Testis (tissue), 2 donors: ENCODE measurements at regions not wholly inside any gene's neighbourhood (a gene's known extent, or its start where the extent isn't known, plus 50 kb on each side); places are given as distances from the start of the nearest gene placed in this dataset.

Experiments used
- DNase-seq: peaks from one replicate; pipeline ENCODE4 v3.0.0-alpha.2; 2019
- H3K27ac ChIP-seq, 2 donors: fragments of 200-600 bp; sonication (generic); one replicate each; pipeline ENCODE4 v1.5.1; 2019
- H3K27me3 ChIP-seq: fragments of 200-600 bp; sonication (generic); one replicate; pipeline ENCODE4 v1.5.1; 2019
- H3K36me3 ChIP-seq: fragments of 200-600 bp; sonication (generic); one replicate; pipeline ENCODE4 v1.5.1; 2017; ENCODE audit warnings: low read depth; ENCODE audit errors: missing control alignments
- H3K4me1 ChIP-seq: fragments of 200-600 bp; sonication (generic); one replicate; pipeline ENCODE4 v1.5.1; 2019
- H3K4me3 ChIP-seq, 2 donors: fragments of 200-600 bp; sonication (generic); one replicate each; pipeline ENCODE4 v1.5.1; 2017 to 2019
- H3K9me3 ChIP-seq: fragments of 200-600 bp; sonication (generic); one replicate; pipeline ENCODE4 v1.5.1; 2017
- POLR2A ChIP-seq: fragments of 450-650 bp; IDR thresholded peaks from one replicate; pipeline ENCODE4 v1.6.1; 2017; ENCODE audit warnings: antibody characterized with exemption, mild to moderate bottlenecking, moderate library complexity
- WGBS, 2 donors: methylation state at CpG; one replicate each; pipeline ENCODE4 v1.1.5; 2018; 5-methylcytosine and 5-hydroxymethylcytosine counted together
- intact Hi-C: fragments of 100-400 bp; cut with DNase I; formaldehyde crosslinking; loops from one replicate; pipeline ENCODE4 v1.15.1; 2023; ENCODE audit warnings: low total_unique reads
- TF ChIP-seq, protein P1 (sequence below), 3 experiments: fragments of 450-650 bp in 2 of 3; fragments of 200-600 bp in 1 of 3; sonication (generic) in 1 of 3; IDR thresholded peaks; one replicate each; pipeline ENCODE4 v1.5.1; 2016 to 2019; ENCODE audit warnings: antibody characterized with exemption in 3 of 3, mild to moderate bottlenecking in 2 of 3, moderate library complexity in 1 of 3

- Histone ChIP-seq H3K9me3 (no peaks in the 10 kb centered on the region), H3K4me1 (no peaks in the 10 kb centered on the region), H3K27me3 (no peaks in the 10 kb centered on the region), H3K36me3 (no peaks in the 10 kb centered on the region), H3K4me3 (no peak overlapping the region), H3K27ac (no peak overlapping the region)
- DNase-seq, result no peak
- intact Hi-C loops, result no loop called here
- WGBS, 2 donors, result 77 to 87% methylated on average over 3 of the region's 3 CpGs
- TF ChIP-seq, protein P1, sequence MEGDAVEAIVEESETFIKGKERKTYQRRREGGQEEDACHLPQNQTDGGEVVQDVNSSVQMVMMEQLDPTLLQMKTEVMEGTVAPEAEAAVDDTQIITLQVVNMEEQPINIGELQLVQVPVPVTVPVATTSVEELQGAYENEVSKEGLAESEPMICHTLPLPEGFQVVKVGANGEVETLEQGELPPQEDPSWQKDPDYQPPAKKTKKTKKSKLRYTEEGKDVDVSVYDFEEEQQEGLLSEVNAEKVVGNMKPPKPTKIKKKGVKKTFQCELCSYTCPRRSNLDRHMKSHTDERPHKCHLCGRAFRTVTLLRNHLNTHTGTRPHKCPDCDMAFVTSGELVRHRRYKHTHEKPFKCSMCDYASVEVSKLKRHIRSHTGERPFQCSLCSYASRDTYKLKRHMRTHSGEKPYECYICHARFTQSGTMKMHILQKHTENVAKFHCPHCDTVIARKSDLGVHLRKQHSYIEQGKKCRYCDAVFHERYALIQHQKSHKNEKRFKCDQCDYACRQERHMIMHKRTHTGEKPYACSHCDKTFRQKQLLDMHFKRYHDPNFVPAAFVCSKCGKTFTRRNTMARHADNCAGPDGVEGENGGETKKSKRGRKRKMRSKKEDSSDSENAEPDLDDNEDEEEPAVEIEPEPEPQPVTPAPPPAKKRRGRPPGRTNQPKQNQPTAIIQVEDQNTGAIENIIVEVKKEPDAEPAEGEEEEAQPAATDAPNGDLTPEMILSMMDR (IDR thresholded peaks at IDR 0.05), result no peak
- TF ChIP-seq POLR2A, result no peak
Observed at GRCh38 chr12:87923361-87923760, 105.8 kb downstream of the C12orf50 start.

DNA sequence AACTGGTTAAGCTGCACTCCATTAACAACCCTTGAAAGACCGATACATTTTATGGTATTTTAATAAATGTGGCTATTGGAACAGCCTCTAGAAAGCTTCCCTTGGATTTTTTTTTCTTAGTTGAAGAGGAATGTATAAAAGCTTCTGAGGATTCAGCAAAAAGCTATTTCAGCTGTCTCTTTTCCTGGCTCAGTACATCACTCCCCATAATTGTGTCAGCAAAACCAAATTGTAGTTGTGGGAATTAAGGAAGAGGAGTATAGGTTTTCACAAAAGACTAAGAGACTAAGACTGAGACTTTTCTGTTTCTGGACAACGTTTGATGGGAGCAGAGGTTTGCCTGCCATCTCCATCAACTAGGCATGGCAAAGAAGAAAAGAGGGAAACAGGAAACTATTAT is 106.5 kb downstream of the C12orf50 start:
- H3K4me3 ChIP-seq, result no peak overlapping the region
- no peak for TF ChIP-seq POLR2A
- TF ChIP-seq, protein P1 (IDR thresholded peaks at IDR 0.05), result no peak
- intact Hi-C loops, result no loop called here

GRCh38 chr12:87921621-87922020 is 107.6 kb downstream of the C12orf50 start:
- intact Hi-C loops, result no loop called here
- WGBS, 2 donors, result 66 to 75% methylated on average over 4 of the region's 4 CpGs
- H3K27me3 ChIP-seq, result no peaks in the 10 kb centered on the region
- no peak for TF ChIP-seq POLR2A
- TF ChIP-seq, protein P1 (IDR thresholded peaks at IDR 0.05), result no peak
- no peaks in the 10 kb centered on the region for H3K9me3 ChIP-seq
- no peaks in the 10 kb centered on the region for H3K36me3 ChIP-seq
- H3K4me3 ChIP-seq, result no peak overlapping the region
- DNase-seq, result no peak
- no peak overlapping the region for H3K27ac ChIP-seq
- no peaks in the 10 kb centered on the region for H3K4me1 ChIP-seq

More for the DNA sequence above, 106.5 kb downstream of the C12orf50 start:
- H3K27me3 ChIP-seq, result no peaks in the 10 kb centered on the region
- no peaks in the 10 kb centered on the region for H3K9me3 ChIP-seq
- WGBS, 2 donors, result 68 to 70% methylated on average over 2 of the region's 2 CpGs
- H3K27ac ChIP-seq, result no peak overlapping the region
- H3K36me3 ChIP-seq, result no peaks in the 10 kb centered on the region
- DNase-seq, result no peak
- H3K4me1 ChIP-seq, result no peaks in the 10 kb centered on the region

DNA sequence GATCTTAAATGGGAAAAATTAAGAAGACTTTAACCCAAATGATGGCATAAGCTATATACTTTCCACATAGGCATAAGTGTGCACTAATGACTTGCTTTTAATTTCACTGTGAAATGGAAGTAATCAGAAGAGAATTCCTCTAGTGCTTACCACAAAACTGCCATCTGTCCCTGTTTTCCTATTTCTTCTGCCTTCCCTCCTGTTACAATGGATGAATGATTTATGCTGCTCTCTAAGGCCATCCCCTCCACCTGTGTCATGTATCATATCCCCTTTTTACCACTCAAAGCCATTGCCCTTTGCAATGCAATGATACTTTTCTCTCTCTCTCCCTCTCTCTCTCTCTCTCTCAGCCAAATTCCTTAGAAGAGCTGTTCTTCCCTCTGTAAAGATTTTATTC is 109.1 kb downstream of the C12orf50 start:
- DNase-seq, result no peak
- Histone ChIP-seq H3K4me1 (no peaks in the 10 kb centered on the region), H3K4me3 (no peak overlapping the region), H3K27me3 (no peaks in the 10 kb centered on the region), H3K9me3 (no peaks in the 10 kb centered on the region), H3K27ac (no peak overlapping the region), H3K36me3 (no peaks in the 10 kb centered on the region)
- TF ChIP-seq POLR2A, result no peak
- TF ChIP-seq, protein P1 (IDR thresholded peaks at IDR 0.05), result no peak
- intact Hi-C loops, result no loop called here

DNA sequence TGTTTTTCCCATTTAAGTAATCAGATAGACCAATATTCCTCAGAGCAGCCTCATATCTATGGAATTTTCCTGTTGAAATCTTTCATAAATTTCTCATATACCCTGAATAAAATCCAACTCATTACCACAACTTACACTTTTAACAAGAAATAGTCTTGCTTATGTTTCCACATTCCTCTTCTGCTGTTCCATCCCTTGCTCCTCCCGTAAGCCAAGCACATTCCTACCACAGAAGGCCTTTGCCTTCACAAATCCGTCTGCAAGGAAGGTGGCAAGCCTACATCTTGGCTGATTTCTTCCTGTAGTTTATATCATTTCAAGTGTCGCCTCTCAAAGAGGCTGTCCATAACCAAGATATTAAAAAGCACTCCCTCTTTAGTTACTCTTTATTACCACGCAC is 127.7 kb downstream of the C12orf50 start:
- no peak for DNase-seq
- intact Hi-C loops, result no loop called here

More for the DNA sequence above, 127.7 kb downstream of the C12orf50 start:
- H3K4me3 ChIP-seq, result no peak overlapping the region
- H3K27ac ChIP-seq, result no peak overlapping the region
- H3K36me3 ChIP-seq, result no peaks in the 10 kb centered on the region
- TF ChIP-seq POLR2A, result no peak
- TF ChIP-seq, protein P1 (IDR thresholded peaks at IDR 0.05), result no peak
- H3K4me1 ChIP-seq, result no peaks in the 10 kb centered on the region
- no peaks in the 10 kb centered on the region for H3K27me3 ChIP-seq
- 80 to 94% methylated on average over 4 of the region's 4 CpGs for WGBS, 2 donors
- H3K9me3 ChIP-seq, result no peaks in the 10 kb centered on the region
